GM12864 (cell line): ENCODE measurements at regions not wholly inside any gene's neighbourhood (a gene's known extent, or its start where the extent isn't known, plus 50 kb on each side); places are given as distances from the start of the nearest gene placed in this dataset.
"Not testable (repeated sequence)": the region's sequence is repeated elsewhere in the genome, so short reads cannot be mapped to it uniquely, and the experiment has no call there.

Experiments used
- DNase-seq: peaks from one replicate; pipeline ENCODE4 v3.0.0-alpha.2; 2011; ENCODE audit warnings: low read depth
- H3K4me3 ChIP-seq: 2 replicates; pipeline ENCODE4 v1.5.1; 2011; ENCODE audit warnings: mild to moderate bottlenecking, low read depth, low read length, control low read depth
- CTCF ChIP-seq: IDR thresholded peaks from 2 replicates; pipeline ENCODE4 v1.5.1; 2011; ENCODE audit warnings: low read depth, mild to moderate bottlenecking, moderate library complexity, low read length, control low read depth, inconsistent platforms; ENCODE audit errors: missing control alignments

GRCh38 chr7:113268757-113269156 lies 150.4 kb upstream of the SMIM30 start:
- no peak for TF ChIP-seq CTCF
- H3K4me3 ChIP-seq = no peak overlapping the region
- no peak for DNase-seq

- no peak for DNase-seq
- no peak overlapping the region for H3K4me3 ChIP-seq
- no peak for TF ChIP-seq CTCF
Measured at GRCh38 chr7:113267885-113268284, 149.5 kb upstream of the SMIM30 start.

- no peak for TF ChIP-seq CTCF
- no peak for DNase-seq
- H3K4me3 ChIP-seq = no peak overlapping the region
Measured at GRCh38 chr7:113267271-113267670, 148.9 kb upstream of the SMIM30 start.

- DNase-seq = no peak
- no peak for TF ChIP-seq CTCF
- no peak overlapping the region for H3K4me3 ChIP-seq
Measured at GRCh38 chr7:113263749-113264148, 145.4 kb upstream of the SMIM30 start.

- not testable (repeated sequence) for DNase-seq, H3K4me3 ChIP-seq
Measured at GRCh38 chr7:113263215-113263742, 144.9 kb upstream of the SMIM30 start.

GRCh38 chr7:113256883-113257531 lies 138.7 kb upstream of the SMIM30 start:
- H3K4me3 ChIP-seq = no peak overlapping the region
- no peak for DNase-seq

GRCh38 chr7:113247198-113247597 lies 128.8 kb upstream of the SMIM30 start:
- no peak overlapping the region for H3K4me3 ChIP-seq
- TF ChIP-seq CTCF = no peak
- no peak for DNase-seq

More at GRCh38 chr7:113256883-113257531, 138.7 kb upstream of the SMIM30 start:
- no peak for TF ChIP-seq CTCF
